ENCODE measurements at regions not wholly inside any gene's neighbourhood (a gene's known extent, or its start where the extent isn't known, plus 50 kb on each side); places are given as distances from the start of the nearest gene placed in this dataset.

GRCh38 chr6:93829009-93829408 lies 409.6 kb upstream of the EPHA7 start:
- no peak for DNase-seq (ENCODE audit: low read depth)
- no peak overlapping the region for H3K4me3 ChIP-seq (ENCODE audit: control insufficient read depth, low read depth, low read length)
- TF ChIP-seq CTCF (conservative IDR thresholded peaks at IDR 0.05; ENCODE audit: control insufficient read depth, insufficient read depth, low read depth, low read length): no peak

- no peak for DNase-seq (ENCODE audit: low read depth)
- no peak overlapping the region for H3K4me3 ChIP-seq (ENCODE audit: control insufficient read depth, low read depth, low read length)
Observed at GRCh38 chr6:93828553-93828952, 409.2 kb upstream of the EPHA7 start.

GRCh38 chr6:93827728-93828127 lies 408.4 kb upstream of the EPHA7 start:
- no peak for DNase-seq (ENCODE audit: low read depth)
- no peak overlapping the region for H3K4me3 ChIP-seq (ENCODE audit: control insufficient read depth, low read depth, low read length)
- TF ChIP-seq CTCF (conservative IDR thresholded peaks at IDR 0.05; ENCODE audit: control insufficient read depth, insufficient read depth, low read depth, low read length): no peak

More at GRCh38 chr6:93828553-93828952, 409.2 kb upstream of the EPHA7 start:
- no peak for TF ChIP-seq CTCF (conservative IDR thresholded peaks at IDR 0.05; ENCODE audit: control insufficient read depth, insufficient read depth, low read depth, low read length)

GRCh38 chr6:93825950-93826349 lies 406.6 kb upstream of the EPHA7 start:
- H3K4me3 ChIP-seq (ENCODE audit: control insufficient read depth, low read depth, low read length): no peak overlapping the region
- TF ChIP-seq CTCF (conservative IDR thresholded peaks at IDR 0.05; ENCODE audit: control insufficient read depth, insufficient read depth, low read depth, low read length): no peak
- no peak for DNase-seq (ENCODE audit: low read depth)

GRCh38 chr6:93823489-93823888 lies 404.1 kb upstream of the EPHA7 start:
- no peak for DNase-seq (ENCODE audit: low read depth)

GRCh38 chr6:93822434-93823265 lies 403.3 kb upstream of the EPHA7 start:
- DNase-seq (ENCODE audit: low read depth): no peak
- TF ChIP-seq CTCF (conservative IDR thresholded peaks at IDR 0.05; ENCODE audit: control insufficient read depth, insufficient read depth, low read depth, low read length): no peak
- no peak overlapping the region for H3K4me3 ChIP-seq (ENCODE audit: control insufficient read depth, low read depth, low read length)

More at GRCh38 chr6:93823489-93823888, 404.1 kb upstream of the EPHA7 start:
- no peak for TF ChIP-seq CTCF (conservative IDR thresholded peaks at IDR 0.05; ENCODE audit: control insufficient read depth, insufficient read depth, low read depth, low read length)
- no peak overlapping the region for H3K4me3 ChIP-seq (ENCODE audit: control insufficient read depth, low read depth, low read length)

Data from fibroblast of mammary gland (primary cell).